ENCODE measurements at regions not wholly inside any gene's neighbourhood (a gene's known extent, or its start where the extent isn't known, plus 50 kb on each side); places are given as distances from the start of the nearest gene placed in this dataset.

DNA sequence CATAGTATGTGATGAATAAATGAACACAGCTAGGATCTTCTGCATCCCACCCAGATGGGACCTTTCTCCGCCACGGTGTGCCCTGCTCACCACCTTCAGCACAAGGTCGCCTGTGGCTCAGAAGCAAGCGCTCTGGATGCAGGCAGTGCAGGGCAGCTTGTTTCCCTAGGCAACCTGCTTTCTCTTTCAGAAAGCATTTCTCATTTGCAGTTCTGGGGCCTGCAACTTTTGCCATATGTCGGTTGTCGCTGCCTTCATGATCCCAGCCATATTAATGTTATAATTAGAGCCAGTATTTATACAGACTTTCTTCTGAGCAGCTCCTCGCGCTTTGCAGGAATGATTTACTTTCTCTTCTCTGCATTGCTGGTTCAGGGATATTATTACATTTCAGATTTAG is 692.8 kb downstream of the RNF144A start:
- no peaks in the 10 kb centered on the region for H3K36me3 ChIP-seq (ENCODE audit: control insufficient read depth, insufficient read depth, low read length)
- H3K9me3 ChIP-seq (ENCODE audit: control insufficient read depth, low read length): no peaks in the 10 kb centered on the region
- no peak overlapping the region for H3K27ac ChIP-seq (ENCODE audit: low read depth, low read length, severe bottlenecking)
- WGBS, 2 experiments (ENCODE audit: insufficient coverage in 2 of 2): 93 to 100% methylated on average over 4 to 6 of the region's 8 CpGs
- no peak overlapping the region for H3K4me3 ChIP-seq (ENCODE audit: extremely low read depth, insufficient read depth, low read length, poor library complexity, severe bottlenecking)
- peaks cover 5% of the 10 kb centered on the region for H3K4me1 ChIP-seq (ENCODE audit: control insufficient read depth, insufficient read depth, low read length, poor library complexity, severe bottlenecking)

DNA sequence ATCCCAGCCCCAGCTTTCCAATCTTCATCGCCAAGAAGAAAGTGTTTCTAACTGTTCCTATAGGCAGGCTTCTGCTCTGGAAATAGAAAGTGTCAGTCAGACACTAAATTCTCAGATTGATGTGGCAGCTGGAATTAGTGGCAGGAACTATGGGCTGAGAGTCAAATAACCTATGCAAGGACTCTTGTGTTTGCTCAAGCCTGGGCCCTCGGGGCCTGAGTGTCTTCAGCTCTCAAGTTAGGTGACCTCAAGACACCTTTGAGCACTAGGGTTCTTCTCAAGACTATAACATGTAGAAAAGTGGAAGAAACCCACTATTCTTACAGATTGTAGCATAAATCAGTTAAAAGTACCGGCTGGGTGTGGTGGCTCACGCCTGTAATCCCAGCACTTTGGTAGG is 694.5 kb downstream of the RNF144A start:
- H3K4me1 ChIP-seq (ENCODE audit: control insufficient read depth, insufficient read depth, low read length, poor library complexity, severe bottlenecking): peaks cover 5% of the 10 kb centered on the region
- no peak overlapping the region for H3K27ac ChIP-seq (ENCODE audit: low read depth, low read length, severe bottlenecking)
- H3K4me3 ChIP-seq (ENCODE audit: extremely low read depth, insufficient read depth, low read length, poor library complexity, severe bottlenecking): no peak overlapping the region
- 100% methylated on average over 3 of the region's 4 CpGs for WGBS, 2 experiments (ENCODE audit: insufficient coverage in 2 of 2)
- no peaks in the 10 kb centered on the region for H3K36me3 ChIP-seq (ENCODE audit: control insufficient read depth, insufficient read depth, low read length)
- no peaks in the 10 kb centered on the region for H3K9me3 ChIP-seq (ENCODE audit: control insufficient read depth, low read length)

DNA sequence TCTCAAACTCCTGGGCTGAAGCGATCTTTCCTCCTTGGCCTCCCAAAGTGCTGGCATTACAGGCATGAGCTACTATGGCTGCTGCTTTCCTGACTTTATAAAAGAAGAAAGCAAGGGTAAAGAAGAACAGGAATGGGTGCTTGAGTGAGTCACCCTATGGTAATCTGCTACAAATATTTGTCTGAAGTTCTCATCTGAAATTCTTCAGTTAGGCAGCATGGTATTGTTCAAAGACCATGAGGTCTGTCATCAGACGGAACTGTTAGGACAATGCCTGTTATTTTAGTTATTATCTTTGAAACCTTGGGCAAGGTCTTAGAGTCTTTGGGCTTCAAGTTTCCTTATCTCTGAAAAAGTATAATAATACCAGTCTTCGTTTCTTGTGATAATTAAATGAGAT is 695.8 kb downstream of the RNF144A start:
- no peaks in the 10 kb centered on the region for H3K36me3 ChIP-seq (ENCODE audit: control insufficient read depth, insufficient read depth, low read length)
- H3K4me1 ChIP-seq (ENCODE audit: control insufficient read depth, insufficient read depth, low read length, poor library complexity, severe bottlenecking): peaks cover 5% of the 10 kb centered on the region
- 80 to 92% methylated on average over 1 to 2 of the region's 3 CpGs for WGBS, 2 experiments (ENCODE audit: insufficient coverage in 2 of 2)
- no peak overlapping the region for H3K4me3 ChIP-seq (ENCODE audit: extremely low read depth, insufficient read depth, low read length, poor library complexity, severe bottlenecking)
- H3K9me3 ChIP-seq (ENCODE audit: control insufficient read depth, low read length): no peaks in the 10 kb centered on the region
- no peak overlapping the region for H3K27ac ChIP-seq (ENCODE audit: low read depth, low read length, severe bottlenecking)

DNA sequence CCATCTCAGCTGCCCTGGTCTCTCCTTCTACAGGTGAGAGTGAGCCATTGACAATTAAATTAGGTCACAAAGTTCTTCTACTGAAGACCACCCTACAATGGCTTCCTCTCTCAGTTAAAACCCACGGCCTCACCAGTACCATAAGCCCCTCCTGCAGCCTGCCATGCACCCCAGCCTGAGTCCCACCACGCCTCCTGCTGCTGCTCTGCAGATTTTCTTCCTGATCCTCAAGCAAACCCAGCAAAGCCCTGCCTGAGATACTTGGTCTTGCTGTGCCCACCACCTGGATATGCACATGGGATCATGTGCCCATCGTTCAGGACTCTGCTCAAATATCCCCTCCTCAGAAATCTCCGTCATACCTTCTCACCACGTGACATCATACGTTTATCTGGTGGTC is 696.6 kb downstream of the RNF144A start:
- H3K4me3 ChIP-seq (ENCODE audit: extremely low read depth, insufficient read depth, low read length, poor library complexity, severe bottlenecking): no peak overlapping the region
- H3K9me3 ChIP-seq (ENCODE audit: control insufficient read depth, low read length): no peaks in the 10 kb centered on the region
- WGBS, 2 experiments (ENCODE audit: insufficient coverage in 2 of 2): 89 to 93% methylated on average over 3 to 4 of the region's 6 CpGs
- H3K4me1 ChIP-seq (ENCODE audit: control insufficient read depth, insufficient read depth, low read length, poor library complexity, severe bottlenecking): peaks cover 5% of the 10 kb centered on the region
- no peak overlapping the region for H3K27ac ChIP-seq (ENCODE audit: low read depth, low read length, severe bottlenecking)
- H3K36me3 ChIP-seq (ENCODE audit: control insufficient read depth, insufficient read depth, low read length): no peaks in the 10 kb centered on the region

DNA sequence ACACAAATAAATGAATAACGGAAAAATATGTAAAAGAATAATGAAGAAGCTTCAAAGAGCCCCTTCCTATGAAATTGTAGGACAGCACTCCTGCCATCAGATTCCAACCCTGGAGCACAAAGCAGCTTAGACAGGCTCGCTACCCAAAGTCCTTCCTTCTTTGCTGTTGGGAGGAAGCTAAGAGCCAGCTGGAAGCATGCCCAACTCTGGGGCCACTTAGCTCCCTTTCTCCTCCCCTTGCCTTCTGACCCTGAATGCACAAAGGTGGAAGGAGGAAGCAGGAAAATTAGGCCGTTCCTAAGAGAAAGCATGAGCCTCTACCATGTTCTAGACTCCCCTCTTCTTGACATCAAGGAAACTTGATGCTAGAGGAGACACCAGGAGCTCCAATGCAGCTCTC is 700.8 kb downstream of the RNF144A start:
- no CpG with 5 or more reads among the region's 3 CpGs for WGBS, 2 experiments (ENCODE audit: insufficient coverage in 2 of 2)
- H3K36me3 ChIP-seq (ENCODE audit: control insufficient read depth, insufficient read depth, low read length): no peaks in the 10 kb centered on the region
- no peak overlapping the region for H3K27ac ChIP-seq (ENCODE audit: low read depth, low read length, severe bottlenecking)

DNA sequence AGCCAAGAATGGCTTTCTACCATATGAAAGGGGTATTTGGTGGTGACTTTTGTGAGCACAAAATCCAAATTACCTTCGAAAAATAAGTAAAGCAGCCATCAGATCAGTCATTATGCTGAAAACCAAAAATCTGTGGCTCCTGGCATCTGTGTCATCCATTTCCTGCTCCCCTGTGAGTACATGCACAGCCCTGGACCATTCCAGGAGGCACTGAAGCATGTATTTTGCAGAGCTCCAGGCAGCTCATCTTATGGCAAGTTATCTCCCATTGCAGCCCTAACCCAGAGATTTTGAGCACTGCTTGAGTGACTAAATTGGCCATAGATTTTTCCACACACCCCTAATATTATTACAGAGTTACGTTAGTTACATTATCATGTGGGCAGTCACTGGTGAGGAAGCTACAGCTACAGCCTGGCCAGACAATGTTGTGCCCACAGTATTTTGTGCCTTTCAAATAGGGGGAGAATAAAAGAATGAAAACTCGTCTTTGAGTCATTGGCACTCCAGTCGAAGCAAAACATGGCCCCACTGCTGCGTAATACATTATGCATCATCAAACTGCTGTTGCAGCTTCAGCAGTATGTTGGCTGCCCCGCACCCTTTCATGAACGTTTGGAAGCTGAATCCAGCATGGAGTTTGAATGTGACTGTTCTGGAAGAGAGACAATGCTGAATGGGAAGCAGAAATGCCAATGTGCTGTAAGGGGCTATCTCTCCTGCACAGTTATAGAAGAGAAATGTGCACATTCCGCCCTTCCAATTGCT is 702.2 kb downstream of the RNF144A start:
- 79 to 97% methylated on average over 7 to 8 of the region's 8 CpGs for WGBS, 2 experiments (ENCODE audit: insufficient coverage in 2 of 2)
- no peaks in the 10 kb centered on the region for H3K36me3 ChIP-seq (ENCODE audit: control insufficient read depth, insufficient read depth, low read length)
- H3K4me3 ChIP-seq (ENCODE audit: extremely low read depth, insufficient read depth, low read length, poor library complexity, severe bottlenecking): no peak overlapping the region
- no peak overlapping the region for H3K27ac ChIP-seq (ENCODE audit: low read depth, low read length, severe bottlenecking)
- no peaks in the 10 kb centered on the region for H3K9me3 ChIP-seq (ENCODE audit: control insufficient read depth, low read length)
- H3K4me1 ChIP-seq (ENCODE audit: control insufficient read depth, insufficient read depth, low read length, poor library complexity, severe bottlenecking): peaks cover 11% of the 10 kb centered on the region

More for the DNA sequence above, 700.8 kb downstream of the RNF144A start:
- H3K9me3 ChIP-seq (ENCODE audit: control insufficient read depth, low read length): no peaks in the 10 kb centered on the region
- H3K4me3 ChIP-seq (ENCODE audit: extremely low read depth, insufficient read depth, low read length, poor library complexity, severe bottlenecking): no peak overlapping the region
- peaks cover 11% of the 10 kb centered on the region for H3K4me1 ChIP-seq (ENCODE audit: control insufficient read depth, insufficient read depth, low read length, poor library complexity, severe bottlenecking)

DNA sequence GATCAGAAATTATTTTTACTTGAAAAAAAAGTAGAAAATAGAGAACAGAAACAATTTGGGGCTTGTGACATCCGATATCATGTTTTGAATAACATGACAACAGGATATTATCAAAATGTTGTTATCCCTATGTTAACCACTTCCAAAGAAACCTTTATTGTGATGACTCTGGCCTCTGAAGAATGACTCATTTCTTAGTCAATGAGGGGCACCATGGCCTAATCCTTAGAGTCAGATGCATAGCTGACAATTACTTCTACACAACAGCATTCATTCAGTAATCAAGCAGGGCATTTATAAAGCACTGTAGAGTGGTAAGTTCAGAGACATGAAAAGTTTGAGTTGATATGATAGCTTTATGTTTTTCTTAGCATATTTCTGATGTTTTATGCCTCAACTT is 703.0 kb downstream of the RNF144A start:
- Histone ChIP-seq H3K36me3 (ENCODE audit: control insufficient read depth, insufficient read depth, low read length) (no peaks in the 10 kb centered on the region), H3K4me1 (ENCODE audit: control insufficient read depth, insufficient read depth, low read length, poor library complexity, severe bottlenecking) (peaks cover 11% of the 10 kb centered on the region), H3K9me3 (ENCODE audit: control insufficient read depth, low read length) (no peaks in the 10 kb centered on the region), H3K27ac (ENCODE audit: low read depth, low read length, severe bottlenecking) (no peak overlapping the region), H3K4me3 (ENCODE audit: extremely low read depth, insufficient read depth, low read length, poor library complexity, severe bottlenecking) (no peak overlapping the region)
- WGBS, 2 experiments (ENCODE audit: insufficient coverage in 2 of 2): 83% methylated on average over 1 of the region's 1 CpG; no CpG with 5 or more reads in 1 of the 2 experiments

DNA sequence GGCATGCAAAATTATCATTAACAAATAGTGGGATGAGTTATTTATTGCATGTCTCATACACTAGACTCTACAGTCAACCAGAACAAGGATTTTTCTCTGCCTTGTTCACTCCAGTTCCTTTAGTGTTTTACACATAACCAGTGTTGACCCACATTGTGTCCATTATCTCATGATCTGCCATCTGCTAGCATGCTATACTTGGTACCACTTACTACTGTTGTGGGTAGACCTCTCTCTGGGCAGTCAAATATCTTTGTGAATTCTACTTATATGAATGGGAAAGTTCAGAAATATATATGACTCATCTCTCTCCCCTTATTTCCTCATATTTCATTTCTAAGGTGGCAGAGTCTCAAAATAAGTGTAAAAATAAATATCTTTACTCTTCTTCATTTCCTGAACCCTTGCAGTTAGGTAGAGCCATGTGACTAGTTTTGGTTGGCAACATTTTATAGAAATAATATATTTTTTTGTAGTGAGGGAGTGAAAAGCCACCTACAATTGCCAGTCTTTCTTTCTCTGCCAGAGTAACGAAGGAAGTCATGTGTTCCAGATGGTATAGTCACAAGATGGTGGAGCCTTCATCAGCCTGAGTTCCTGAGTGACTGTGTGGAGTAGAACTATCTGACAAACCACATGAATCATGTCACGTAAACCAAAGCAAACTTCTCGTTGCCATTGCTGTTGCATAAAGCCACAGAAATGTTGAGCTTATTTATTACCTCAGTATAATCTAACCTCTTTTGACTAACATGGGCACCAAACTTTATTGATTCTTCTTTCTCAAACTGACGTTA is 704.0 kb downstream of the RNF144A start:
- 84 to 100% methylated on average over 3 of the region's 4 CpGs for WGBS, 2 experiments (ENCODE audit: insufficient coverage in 2 of 2)
- Histone ChIP-seq H3K4me1 (ENCODE audit: control insufficient read depth, insufficient read depth, low read length, poor library complexity, severe bottlenecking) (peaks cover 11% of the 10 kb centered on the region), H3K27ac (ENCODE audit: low read depth, low read length, severe bottlenecking) (no peak overlapping the region), H3K4me3 (ENCODE audit: extremely low read depth, insufficient read depth, low read length, poor library complexity, severe bottlenecking) (no peak overlapping the region), H3K9me3 (ENCODE audit: control insufficient read depth, low read length) (no peaks in the 10 kb centered on the region), H3K36me3 (ENCODE audit: control insufficient read depth, insufficient read depth, low read length) (no peaks in the 10 kb centered on the region)

DNA sequence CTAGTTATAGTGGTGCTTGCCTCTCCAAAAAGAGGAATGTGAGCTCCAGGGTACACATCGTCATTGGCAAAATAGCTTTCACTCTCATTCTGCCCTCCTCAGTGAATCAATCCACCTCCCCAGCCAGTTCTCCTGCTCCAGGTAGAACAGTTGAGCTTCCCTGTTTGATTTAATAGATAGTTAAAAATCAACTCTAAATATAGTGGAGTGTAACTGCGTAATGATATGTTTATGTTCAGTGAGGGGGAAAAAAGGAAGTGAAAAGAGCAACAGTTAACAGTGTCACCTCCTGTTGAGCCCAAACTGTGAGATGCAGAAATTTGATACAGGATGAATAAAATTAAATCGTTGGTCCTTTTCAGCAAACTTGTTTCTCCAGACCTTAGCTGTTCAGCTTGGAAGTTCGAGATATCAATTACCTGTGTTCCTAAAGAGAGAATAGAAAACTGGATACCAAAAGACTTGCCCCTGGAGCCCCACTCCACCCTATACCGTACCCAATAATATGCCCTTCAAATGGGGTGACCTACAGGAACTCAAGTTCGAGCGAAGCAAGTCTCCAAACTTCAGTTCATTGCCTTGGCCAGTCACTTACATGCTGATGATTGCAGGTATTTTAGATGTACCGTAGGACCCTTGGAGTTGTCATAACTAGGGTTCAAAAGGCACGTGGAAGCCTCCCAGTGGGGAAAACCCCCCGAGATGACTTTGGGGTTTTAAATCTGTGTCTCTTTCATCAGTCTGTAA is 708.4 kb downstream of the RNF144A start:
- H3K9me3 ChIP-seq (ENCODE audit: control insufficient read depth, low read length): no peaks in the 10 kb centered on the region
- no peak overlapping the region for H3K27ac ChIP-seq (ENCODE audit: low read depth, low read length, severe bottlenecking)
- H3K4me1 ChIP-seq (ENCODE audit: control insufficient read depth, insufficient read depth, low read length, poor library complexity, severe bottlenecking): peaks cover 5% of the 10 kb centered on the region
- WGBS, 2 experiments (ENCODE audit: insufficient coverage in 2 of 2): 88 to 93% methylated on average over 4 to 6 of the region's 10 CpGs
- H3K36me3 ChIP-seq (ENCODE audit: control insufficient read depth, insufficient read depth, low read length): no peaks in the 10 kb centered on the region
- H3K4me3 ChIP-seq (ENCODE audit: extremely low read depth, insufficient read depth, low read length, poor library complexity, severe bottlenecking): no peak overlapping the region

DNA sequence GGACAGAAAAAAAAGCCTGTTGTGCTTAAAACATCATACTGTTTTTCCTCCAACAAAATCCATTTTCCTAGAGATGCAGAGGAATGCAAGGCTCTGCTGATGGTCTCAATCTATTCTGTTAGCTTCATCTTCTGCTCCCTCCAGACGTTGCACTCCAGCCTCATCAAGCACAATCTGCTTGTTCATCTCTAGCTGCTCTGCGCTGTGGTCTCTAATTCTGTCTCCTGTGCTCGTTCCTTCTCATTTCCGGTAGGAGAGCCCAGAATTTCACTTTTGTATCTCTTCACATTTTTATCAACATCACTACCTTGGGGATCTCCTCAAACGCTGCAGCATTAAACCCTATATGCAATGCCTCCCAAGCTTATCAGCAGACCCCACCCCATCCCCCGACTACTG is 708.9 kb downstream of the RNF144A start:
- Histone ChIP-seq H3K4me3 (ENCODE audit: extremely low read depth, insufficient read depth, low read length, poor library complexity, severe bottlenecking) (no peak overlapping the region), H3K9me3 (ENCODE audit: control insufficient read depth, low read length) (no peaks in the 10 kb centered on the region), H3K36me3 (ENCODE audit: control insufficient read depth, insufficient read depth, low read length) (no peaks in the 10 kb centered on the region), H3K27ac (ENCODE audit: low read depth, low read length, severe bottlenecking) (no peak overlapping the region), H3K4me1 (ENCODE audit: control insufficient read depth, insufficient read depth, low read length, poor library complexity, severe bottlenecking) (peaks cover 5% of the 10 kb centered on the region)
- 82 to 93% methylated on average over 5 to 6 of the region's 6 CpGs for WGBS, 2 experiments (ENCODE audit: insufficient coverage in 2 of 2)

Data from mesodermal cell (in vitro differentiated cells).